Testis (tissue), 2 donors: ENCODE measurements at regions not wholly inside any gene's neighbourhood (a gene's known extent, or its start where the extent isn't known, plus 50 kb on each side); places are given as distances from the start of the nearest gene placed in this dataset.
A peak's percentile ranks its signal among the peaks of the same experiment; 100 is the strongest.

ENCODE experiments used
- DNase-seq: peaks from one replicate; pipeline ENCODE4 v3.0.0-alpha.2; 2019
- H3K27ac ChIP-seq, 2 donors: fragments of 200-600 bp; sonication (generic); one replicate each; pipeline ENCODE4 v1.5.1; 2019
- H3K27me3 ChIP-seq: fragments of 200-600 bp; sonication (generic); one replicate; pipeline ENCODE4 v1.5.1; 2019
- H3K36me3 ChIP-seq: fragments of 200-600 bp; sonication (generic); one replicate; pipeline ENCODE4 v1.5.1; 2017; ENCODE audit warnings: low read depth; ENCODE audit errors: missing control alignments
- H3K4me1 ChIP-seq: fragments of 200-600 bp; sonication (generic); one replicate; pipeline ENCODE4 v1.5.1; 2019
- H3K4me3 ChIP-seq, 2 donors: fragments of 200-600 bp; sonication (generic); one replicate each; pipeline ENCODE4 v1.5.1; 2017 to 2019
- H3K9me3 ChIP-seq: fragments of 200-600 bp; sonication (generic); one replicate; pipeline ENCODE4 v1.5.1; 2017
- CTCF ChIP-seq, 3 experiments: fragments of 450-650 bp in 2 of 3; fragments of 200-600 bp in 1 of 3; sonication (generic) in 1 of 3; IDR thresholded peaks; one replicate each; pipeline ENCODE4 v1.5.1; 2016 to 2019; ENCODE audit warnings: antibody characterized with exemption in 3 of 3, mild to moderate bottlenecking in 2 of 3, moderate library complexity in 1 of 3
- POLR2A ChIP-seq: fragments of 450-650 bp; IDR thresholded peaks from one replicate; pipeline ENCODE4 v1.6.1; 2017; ENCODE audit warnings: antibody characterized with exemption, mild to moderate bottlenecking, moderate library complexity
- WGBS, 2 donors: methylation state at CpG; one replicate each; pipeline ENCODE4 v1.1.5; 2018; 5-methylcytosine and 5-hydroxymethylcytosine counted together
- intact Hi-C: fragments of 100-400 bp; cut with DNase I; formaldehyde crosslinking; loops from one replicate; pipeline ENCODE4 v1.15.1; 2023; ENCODE audit warnings: low total_unique reads

GRCh38 chr2:215698566-215698965 lies 262.7 kb upstream of the FN1 start:
- no peak overlapping the region for H3K27ac ChIP-seq
- H3K36me3 ChIP-seq, result no peaks in the 10 kb centered on the region
- WGBS, 2 donors, result 88 to 96% methylated on average over 2 of the region's 2 CpGs
- H3K9me3 ChIP-seq, result no peaks in the 10 kb centered on the region
- intact Hi-C loops, result no loop called here
- H3K4me3 ChIP-seq, result no peak overlapping the region
- no peaks in the 10 kb centered on the region for H3K27me3 ChIP-seq
- H3K4me1 ChIP-seq, result no peaks in the 10 kb centered on the region
- no peak for TF ChIP-seq CTCF (IDR thresholded peaks at IDR 0.05)
- TF ChIP-seq POLR2A, result no peak
- no peak for DNase-seq

GRCh38 chr2:215697496-215697895 lies 261.6 kb upstream of the FN1 start:
- no peaks in the 10 kb centered on the region for H3K27me3 ChIP-seq
- intact Hi-C loops, result no loop called here
- no peak overlapping the region for H3K4me3 ChIP-seq
- H3K27ac ChIP-seq, result no peak overlapping the region
- WGBS, 2 donors, result 62 to 64% methylated on average over 6 of the region's 6 CpGs
- no peaks in the 10 kb centered on the region for H3K36me3 ChIP-seq
- H3K9me3 ChIP-seq, result no peaks in the 10 kb centered on the region
- TF ChIP-seq CTCF (IDR thresholded peaks at IDR 0.05) (no peak), POLR2A (no peak)
- DNase-seq, result no peak
- H3K4me1 ChIP-seq, result peaks cover 5% of the 10 kb centered on the region

- no peaks in the 10 kb centered on the region for H3K27me3 ChIP-seq
- peaks cover 5% of the 10 kb centered on the region for H3K4me1 ChIP-seq
- DNase-seq, result no peak
- TF ChIP-seq CTCF (IDR thresholded peaks at IDR 0.05), result no peak
- TF ChIP-seq POLR2A, result no peak
- no peaks in the 10 kb centered on the region for H3K9me3 ChIP-seq
- H3K4me3 ChIP-seq, result no peak overlapping the region
- H3K27ac ChIP-seq, result no peak overlapping the region
- 78 to 92% methylated on average over 2 of the region's 2 CpGs for WGBS, 2 donors
- intact Hi-C loops, result no loop called here
- no peaks in the 10 kb centered on the region for H3K36me3 ChIP-seq
Measured at GRCh38 chr2:215697003-215697402, 261.1 kb upstream of the FN1 start.

- Histone ChIP-seq H3K4me1 (peaks cover 5% of the 10 kb centered on the region), H3K4me3 (no peak overlapping the region), H3K27ac (no peak overlapping the region), H3K27me3 (no peaks in the 10 kb centered on the region), H3K36me3 (no peaks in the 10 kb centered on the region), H3K9me3 (no peaks in the 10 kb centered on the region)
- WGBS, 2 donors, result 90 to 95% methylated on average over 4 of the region's 4 CpGs
- intact Hi-C loops, result no loop called here
- no peak for DNase-seq
- no peak for TF ChIP-seq POLR2A
- no peak for TF ChIP-seq CTCF (IDR thresholded peaks at IDR 0.05)
Measured at GRCh38 chr2:215695861-215696260, 260.0 kb upstream of the FN1 start.

- Histone ChIP-seq H3K27ac (peak overlapping the region in 1 of 2 donors; percentile 36), H3K4me1 (peaks cover 5% of the 10 kb centered on the region), H3K27me3 (no peaks in the 10 kb centered on the region), H3K36me3 (no peaks in the 10 kb centered on the region), H3K9me3 (no peaks in the 10 kb centered on the region), H3K4me3 (no peak overlapping the region)
- 93 to 100% methylated on average over 1 of the region's 1 CpG for WGBS, 2 donors
- DNase-seq, result no peak
- TF ChIP-seq POLR2A, result no peak
- no peak for TF ChIP-seq CTCF (IDR thresholded peaks at IDR 0.05)
- intact Hi-C loops, result no loop called here
Measured at GRCh38 chr2:215693999-215694580, 258.2 kb upstream of the FN1 start.
